ENCODE measurements at regions not wholly inside any gene's neighbourhood (a gene's known extent, or its start where the extent isn't known, plus 50 kb on each side); places are given as distances from the start of the nearest gene placed in this dataset.

DNA sequence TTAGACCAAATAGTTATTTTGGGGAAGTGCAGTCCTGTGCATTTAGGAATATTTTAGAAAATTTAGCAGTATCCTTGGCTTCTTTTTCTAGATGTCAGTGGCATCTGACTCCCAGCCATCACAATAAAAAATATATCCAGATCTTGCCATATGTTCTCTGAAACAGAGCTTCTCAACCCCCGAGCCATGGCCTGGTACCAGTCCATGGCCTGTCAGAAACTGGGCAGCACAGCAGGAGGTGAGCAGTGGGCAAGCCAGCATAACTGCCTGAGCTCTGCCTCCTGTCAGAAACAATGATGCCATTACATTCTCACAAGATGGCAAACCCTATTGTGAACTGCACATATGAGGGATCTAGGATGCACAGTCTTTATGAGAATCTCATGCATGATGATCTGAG, 480.0 kb downstream of the LRRIQ3 start:
- no peaks in the 10 kb centered on the region; the same call in 1 of the 3 replicates for H3K4me1 Mint-ChIP-seq
- H3K27me3 Mint-ChIP-seq (ENCODE audit: insufficient read depth, low read depth, poor library complexity), result peaks cover 4% of the 10 kb centered on the region
- Histone ChIP-seq H3K36me3 (ENCODE audit: insufficient read depth) (no peaks in the 10 kb centered on the region), H3K27me3 (ENCODE audit: insufficient read depth) (no peaks in the 10 kb centered on the region), H3K4me3 (no peak overlapping the region), H3K27ac (ENCODE audit: low read depth) (no peak overlapping the region), H3K4me2 (no peak overlapping the region), H3K79me2 (replicated peaks; ENCODE audit: insufficient read depth) (no peaks in the 10 kb centered on the region), H3F3A (replicated peaks; ENCODE audit: low read depth) (no peaks in the 10 kb centered on the region), H3K9me2 (ENCODE audit: insufficient read depth) (peaks cover 10% of the 10 kb centered on the region; the same call in 1 of the 2 replicates), H4K20me1 (replicated peaks; ENCODE audit: insufficient read depth) (no peaks in the 10 kb centered on the region), H3K4me1 (ENCODE audit: insufficient read depth) (no peaks in the 10 kb centered on the region), H2AFZ (no peak overlapping the region)
- ATAC-seq (no peak), DNase-seq (ENCODE audit: low spot score) (no peak)
- H3K27ac Mint-ChIP-seq, result no peak overlapping the region
- H3K4me3 Mint-ChIP-seq, result no peak overlapping the region
- peaks cover 2% of the 10 kb centered on the region; the same call in 1 of the 3 replicates for H3K9me3 Mint-ChIP-seq
- no peaks in the 10 kb centered on the region for H3K36me3 Mint-ChIP-seq (ENCODE audit: low read depth)
- TF ChIP-seq JUNB (IDR thresholded peaks at IDR 0.05; ENCODE audit: unreplicated experiment) (no peak), EZH2phosphoT487 (IDR thresholded peaks at IDR 0.05; ENCODE audit: unreplicated experiment) (no peak), CREB1 (CRISPR knock-in tag; IDR thresholded peaks at IDR 0.05; ENCODE audit: low read depth) (no peak), POLR2AphosphoS5 (IDR thresholded peaks at IDR 0.05; ENCODE audit: low read depth) (no peak), ZNF331 (CRISPR knock-in tag; IDR thresholded peaks at IDR 0.05; ENCODE audit: low read depth) (no peak), EZH2 (IDR thresholded peaks at IDR 0.05; ENCODE audit: low read depth, unreplicated experiment) (no peak), NANOG (IDR thresholded peaks at IDR 0.05; ENCODE audit: borderline replicate concordance) (no peak)
- TF ChIP-seq, protein P1, sequence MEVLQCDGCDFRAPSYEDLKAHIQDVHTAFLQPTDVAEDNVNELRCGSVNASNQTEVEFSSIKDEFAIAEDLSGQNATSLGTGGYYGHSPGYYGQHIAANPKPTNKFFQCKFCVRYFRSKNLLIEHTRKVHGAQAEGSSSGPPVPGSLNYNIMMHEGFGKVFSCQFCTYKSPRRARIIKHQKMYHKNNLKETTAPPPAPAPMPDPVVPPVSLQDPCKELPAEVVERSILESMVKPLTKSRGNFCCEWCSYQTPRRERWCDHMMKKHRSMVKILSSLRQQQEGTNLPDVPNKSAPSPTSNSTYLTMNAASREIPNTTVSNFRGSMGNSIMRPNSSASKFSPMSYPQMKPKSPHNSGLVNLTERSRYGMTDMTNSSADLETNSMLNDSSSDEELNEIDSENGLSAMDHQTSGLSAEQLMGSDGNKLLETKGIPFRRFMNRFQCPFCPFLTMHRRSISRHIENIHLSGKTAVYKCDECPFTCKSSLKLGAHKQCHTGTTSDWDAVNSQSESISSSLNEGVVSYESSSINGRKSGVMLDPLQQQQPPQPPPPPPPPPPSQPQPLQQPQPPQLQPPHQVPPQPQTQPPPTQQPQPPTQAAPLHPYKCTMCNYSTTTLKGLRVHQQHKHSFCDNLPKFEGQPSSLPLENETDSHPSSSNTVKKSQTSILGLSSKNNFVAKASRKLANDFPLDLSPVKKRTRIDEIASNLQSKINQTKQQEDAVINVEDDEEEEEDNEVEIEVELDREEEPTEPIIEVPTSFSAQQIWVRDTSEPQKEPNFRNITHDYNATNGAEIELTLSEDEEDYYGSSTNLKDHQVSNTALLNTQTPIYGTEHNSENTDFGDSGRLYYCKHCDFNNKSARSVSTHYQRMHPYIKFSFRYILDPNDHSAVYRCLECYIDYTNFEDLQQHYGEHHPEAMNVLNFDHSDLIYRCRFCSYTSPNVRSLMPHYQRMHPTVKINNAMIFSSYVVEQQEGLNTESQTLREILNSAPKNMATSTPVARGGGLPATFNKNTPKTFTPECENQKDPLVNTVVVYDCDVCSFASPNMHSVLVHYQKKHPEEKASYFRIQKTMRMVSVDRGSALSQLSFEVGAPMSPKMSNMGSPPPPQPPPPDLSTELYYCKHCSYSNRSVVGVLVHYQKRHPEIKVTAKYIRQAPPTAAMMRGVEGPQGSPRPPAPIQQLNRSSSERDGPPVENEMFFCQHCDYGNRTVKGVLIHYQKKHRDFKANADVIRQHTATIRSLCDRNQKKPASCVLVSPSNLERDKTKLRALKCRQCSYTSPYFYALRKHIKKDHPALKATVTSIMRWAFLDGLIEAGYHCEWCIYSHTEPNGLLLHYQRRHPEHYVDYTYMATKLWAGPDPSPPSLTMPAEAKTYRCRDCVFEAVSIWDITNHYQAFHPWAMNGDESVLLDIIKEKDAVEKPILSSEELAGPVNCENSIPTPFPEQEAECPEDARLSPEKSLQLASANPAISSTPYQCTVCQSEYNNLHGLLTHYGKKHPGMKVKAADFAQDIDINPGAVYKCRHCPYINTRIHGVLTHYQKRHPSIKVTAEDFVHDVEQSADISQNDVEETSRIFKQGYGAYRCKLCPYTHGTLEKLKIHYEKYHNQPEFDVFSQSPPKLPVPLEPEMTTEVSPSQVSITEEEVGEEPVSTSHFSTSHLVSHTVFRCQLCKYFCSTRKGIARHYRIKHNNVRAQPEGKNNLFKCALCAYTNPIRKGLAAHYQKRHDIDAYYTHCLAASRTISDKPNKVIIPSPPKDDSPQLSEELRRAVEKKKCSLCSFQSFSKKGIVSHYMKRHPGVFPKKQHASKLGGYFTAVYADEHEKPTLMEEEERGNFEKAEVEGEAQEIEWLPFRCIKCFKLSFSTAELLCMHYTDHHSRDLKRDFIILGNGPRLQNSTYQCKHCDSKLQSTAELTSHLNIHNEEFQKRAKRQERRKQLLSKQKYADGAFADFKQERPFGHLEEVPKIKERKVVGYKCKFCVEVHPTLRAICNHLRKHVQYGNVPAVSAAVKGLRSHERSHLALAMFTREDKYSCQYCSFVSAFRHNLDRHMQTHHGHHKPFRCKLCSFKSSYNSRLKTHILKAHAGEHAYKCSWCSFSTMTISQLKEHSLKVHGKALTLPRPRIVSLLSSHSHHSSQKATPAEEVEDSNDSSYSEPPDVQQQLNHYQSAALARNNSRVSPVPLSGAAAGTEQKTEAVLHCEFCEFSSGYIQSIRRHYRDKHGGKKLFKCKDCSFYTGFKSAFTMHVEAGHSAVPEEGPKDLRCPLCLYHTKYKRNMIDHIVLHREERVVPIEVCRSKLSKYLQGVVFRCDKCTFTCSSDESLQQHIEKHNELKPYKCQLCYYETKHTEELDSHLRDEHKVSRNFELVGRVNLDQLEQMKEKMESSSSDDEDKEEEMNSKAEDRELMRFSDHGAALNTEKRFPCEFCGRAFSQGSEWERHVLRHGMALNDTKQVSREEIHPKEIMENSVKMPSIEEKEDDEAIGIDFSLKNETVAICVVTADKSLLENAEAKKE (CRISPR knock-in tag; IDR thresholded peaks at IDR 0.05), result no peak
- TF ChIP-seq, protein P2, sequence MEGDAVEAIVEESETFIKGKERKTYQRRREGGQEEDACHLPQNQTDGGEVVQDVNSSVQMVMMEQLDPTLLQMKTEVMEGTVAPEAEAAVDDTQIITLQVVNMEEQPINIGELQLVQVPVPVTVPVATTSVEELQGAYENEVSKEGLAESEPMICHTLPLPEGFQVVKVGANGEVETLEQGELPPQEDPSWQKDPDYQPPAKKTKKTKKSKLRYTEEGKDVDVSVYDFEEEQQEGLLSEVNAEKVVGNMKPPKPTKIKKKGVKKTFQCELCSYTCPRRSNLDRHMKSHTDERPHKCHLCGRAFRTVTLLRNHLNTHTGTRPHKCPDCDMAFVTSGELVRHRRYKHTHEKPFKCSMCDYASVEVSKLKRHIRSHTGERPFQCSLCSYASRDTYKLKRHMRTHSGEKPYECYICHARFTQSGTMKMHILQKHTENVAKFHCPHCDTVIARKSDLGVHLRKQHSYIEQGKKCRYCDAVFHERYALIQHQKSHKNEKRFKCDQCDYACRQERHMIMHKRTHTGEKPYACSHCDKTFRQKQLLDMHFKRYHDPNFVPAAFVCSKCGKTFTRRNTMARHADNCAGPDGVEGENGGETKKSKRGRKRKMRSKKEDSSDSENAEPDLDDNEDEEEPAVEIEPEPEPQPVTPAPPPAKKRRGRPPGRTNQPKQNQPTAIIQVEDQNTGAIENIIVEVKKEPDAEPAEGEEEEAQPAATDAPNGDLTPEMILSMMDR (conservative IDR thresholded peaks at IDR 0.05; ENCODE audit: low read depth in 2 of 2), result no peak
- TF ChIP-seq, protein P3, sequence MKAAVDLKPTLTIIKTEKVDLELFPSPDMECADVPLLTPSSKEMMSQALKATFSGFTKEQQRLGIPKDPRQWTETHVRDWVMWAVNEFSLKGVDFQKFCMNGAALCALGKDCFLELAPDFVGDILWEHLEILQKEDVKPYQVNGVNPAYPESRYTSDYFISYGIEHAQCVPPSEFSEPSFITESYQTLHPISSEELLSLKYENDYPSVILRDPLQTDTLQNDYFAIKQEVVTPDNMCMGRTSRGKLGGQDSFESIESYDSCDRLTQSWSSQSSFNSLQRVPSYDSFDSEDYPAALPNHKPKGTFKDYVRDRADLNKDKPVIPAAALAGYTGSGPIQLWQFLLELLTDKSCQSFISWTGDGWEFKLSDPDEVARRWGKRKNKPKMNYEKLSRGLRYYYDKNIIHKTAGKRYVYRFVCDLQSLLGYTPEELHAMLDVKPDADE (IDR thresholded peaks at IDR 0.05), result no peak
- TF ChIP-seq, protein P4, sequence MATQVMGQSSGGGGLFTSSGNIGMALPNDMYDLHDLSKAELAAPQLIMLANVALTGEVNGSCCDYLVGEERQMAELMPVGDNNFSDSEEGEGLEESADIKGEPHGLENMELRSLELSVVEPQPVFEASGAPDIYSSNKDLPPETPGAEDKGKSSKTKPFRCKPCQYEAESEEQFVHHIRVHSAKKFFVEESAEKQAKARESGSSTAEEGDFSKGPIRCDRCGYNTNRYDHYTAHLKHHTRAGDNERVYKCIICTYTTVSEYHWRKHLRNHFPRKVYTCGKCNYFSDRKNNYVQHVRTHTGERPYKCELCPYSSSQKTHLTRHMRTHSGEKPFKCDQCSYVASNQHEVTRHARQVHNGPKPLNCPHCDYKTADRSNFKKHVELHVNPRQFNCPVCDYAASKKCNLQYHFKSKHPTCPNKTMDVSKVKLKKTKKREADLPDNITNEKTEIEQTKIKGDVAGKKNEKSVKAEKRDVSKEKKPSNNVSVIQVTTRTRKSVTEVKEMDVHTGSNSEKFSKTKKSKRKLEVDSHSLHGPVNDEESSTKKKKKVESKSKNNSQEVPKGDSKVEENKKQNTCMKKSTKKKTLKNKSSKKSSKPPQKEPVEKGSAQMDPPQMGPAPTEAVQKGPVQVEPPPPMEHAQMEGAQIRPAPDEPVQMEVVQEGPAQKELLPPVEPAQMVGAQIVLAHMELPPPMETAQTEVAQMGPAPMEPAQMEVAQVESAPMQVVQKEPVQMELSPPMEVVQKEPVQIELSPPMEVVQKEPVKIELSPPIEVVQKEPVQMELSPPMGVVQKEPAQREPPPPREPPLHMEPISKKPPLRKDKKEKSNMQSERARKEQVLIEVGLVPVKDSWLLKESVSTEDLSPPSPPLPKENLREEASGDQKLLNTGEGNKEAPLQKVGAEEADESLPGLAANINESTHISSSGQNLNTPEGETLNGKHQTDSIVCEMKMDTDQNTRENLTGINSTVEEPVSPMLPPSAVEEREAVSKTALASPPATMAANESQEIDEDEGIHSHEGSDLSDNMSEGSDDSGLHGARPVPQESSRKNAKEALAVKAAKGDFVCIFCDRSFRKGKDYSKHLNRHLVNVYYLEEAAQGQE (IDR thresholded peaks at IDR 0.05; ENCODE audit: unreplicated experiment), result no peak

Measured in GM23338 (cell line).